ENCODE measurements at regions not wholly inside any gene's neighbourhood (a gene's known extent, or its start where the extent isn't known, plus 50 kb on each side); places are given as distances from the start of the nearest gene placed in this dataset.

GRCh38 chr5:91503321-91503720 is 120.2 kb upstream of the ARRDC3 start:
- H2AFZ ChIP-seq = no peak overlapping the region
- no peak for TF ChIP-seq NANOG (IDR thresholded peaks at IDR 0.05; ENCODE audit: borderline replicate concordance)
- no peak for TF ChIP-seq JUNB (IDR thresholded peaks at IDR 0.05; ENCODE audit: unreplicated experiment)
- TF ChIP-seq ZNF114 (CRISPR knock-in tag; IDR thresholded peaks at IDR 0.05) = no peak
- TF ChIP-seq STAT1 (IDR thresholded peaks at IDR 0.05; ENCODE audit: unreplicated experiment) = no peak
- no peak for TF ChIP-seq ZNF331 (CRISPR knock-in tag; IDR thresholded peaks at IDR 0.05; ENCODE audit: low read depth)
- no peak for TF ChIP-seq ETS1 (IDR thresholded peaks at IDR 0.05)
- no peak for TF ChIP-seq EZH2phosphoT487 (IDR thresholded peaks at IDR 0.05; ENCODE audit: unreplicated experiment)
- no peak for TF ChIP-seq ZNF462 (CRISPR knock-in tag; IDR thresholded peaks at IDR 0.05)
- no peak for TF ChIP-seq EZH2 (IDR thresholded peaks at IDR 0.05; ENCODE audit: low read depth, unreplicated experiment)
- TF ChIP-seq REST (IDR thresholded peaks at IDR 0.05; ENCODE audit: unreplicated experiment) = no peak
- TF ChIP-seq CTCF (conservative IDR thresholded peaks at IDR 0.05; ENCODE audit: low read depth in 2 of 2) = no peak
- TF ChIP-seq CREB1 (CRISPR knock-in tag; IDR thresholded peaks at IDR 0.05; ENCODE audit: low read depth) = no peak
- TF ChIP-seq POLR2AphosphoS5 (IDR thresholded peaks at IDR 0.05; ENCODE audit: low read depth) = no peak
- ATAC-seq (no peak), DNase-seq (ENCODE audit: low spot score) (no peak)
- H3K27ac ChIP-seq (ENCODE audit: low read depth) = no peak overlapping the region
- Mint-ChIP-seq H3K27me3 (ENCODE audit: insufficient read depth, low read depth, poor library complexity) (no peaks in the 10 kb centered on the region), H3K27ac (no peak overlapping the region), H3K4me3 (no peak overlapping the region), H3K36me3 (ENCODE audit: low read depth) (no peaks in the 10 kb centered on the region), H3K4me1 (peaks cover 14% of the 10 kb centered on the region; the same call in 2 of the 3 replicates), H3K9me3 (no peaks in the 10 kb centered on the region)
- no peaks in the 10 kb centered on the region for H4K20me1 ChIP-seq (replicated peaks; ENCODE audit: insufficient read depth)
- H3K36me3 ChIP-seq (ENCODE audit: insufficient read depth) = no peaks in the 10 kb centered on the region
- H3K9me2 ChIP-seq (ENCODE audit: insufficient read depth) = no peaks in the 10 kb centered on the region
- no peak overlapping the region for H3K4me2 ChIP-seq
- H3K4me3 ChIP-seq = no peak overlapping the region
- peaks cover 3% of the 10 kb centered on the region; the same call in 1 of the 2 replicates for H3K4me1 ChIP-seq (ENCODE audit: insufficient read depth)
- no peaks in the 10 kb centered on the region for H3K79me2 ChIP-seq (replicated peaks; ENCODE audit: insufficient read depth)
- no peaks in the 10 kb centered on the region for H3F3A ChIP-seq (replicated peaks; ENCODE audit: low read depth)
- H3K27me3 ChIP-seq (ENCODE audit: insufficient read depth) = no peaks in the 10 kb centered on the region

Data from GM23338 (cell line).